ENCODE measurements at regions not wholly inside any gene's neighbourhood (a gene's known extent, or its start where the extent isn't known, plus 50 kb on each side); places are given as distances from the start of the nearest gene placed in this dataset.

- TF ChIP-seq CTCF (tag by site-specific recombination; IDR thresholded peaks at IDR 0.05) = no peak
- TF ChIP-seq ZNF768 (tag by site-specific recombination; IDR thresholded peaks at IDR 0.05) = no peak
- no peak for TF ChIP-seq BCL11A (tag by site-specific recombination; IDR thresholded peaks at IDR 0.05; ENCODE audit: low read depth)
- no peak for TF ChIP-seq SP2 (tag by site-specific recombination; IDR thresholded peaks at IDR 0.05)
Measured at GRCh38 chr10:28800144-28800543, 122.8 kb downstream of the BAMBI start.
